ENCODE measurements at regions not wholly inside any gene's neighbourhood (a gene's known extent, or its start where the extent isn't known, plus 50 kb on each side); places are given as distances from the start of the nearest gene placed in this dataset.

DNA sequence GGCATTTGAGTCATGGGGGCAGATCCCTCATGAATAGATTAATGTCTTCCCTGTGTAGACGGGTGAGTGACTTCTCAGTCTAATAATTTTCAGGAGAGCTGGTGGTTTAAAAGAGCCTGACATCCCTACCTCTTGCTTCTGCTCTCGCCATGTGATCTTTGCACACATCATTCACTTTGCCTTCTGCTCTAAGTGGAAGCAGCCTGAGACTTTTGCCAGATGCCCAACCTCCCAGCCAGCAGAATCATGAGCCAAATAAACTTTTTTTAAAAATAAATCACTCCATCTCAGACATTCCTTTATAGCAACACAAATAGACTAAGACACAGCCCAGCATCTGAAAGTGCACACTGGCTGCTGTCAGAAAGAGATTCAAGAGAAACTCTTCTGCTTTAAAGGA lies 155.2 kb downstream of the ZNF365 start:
- Histone ChIP-seq H3K36me3 (no peaks in the 10 kb centered on the region), H3K4me3 (no peak overlapping the region), H3K9me3 (peaks cover 0 to 10% (median 0%) of the 10 kb centered on the region in 12 donors), H3K27ac (no peak overlapping the region), H3K4me1 (peaks cover 0 to 24% (median 0%) of the 10 kb centered on the region in 12 donors), H3K27me3 (no peaks in the 10 kb centered on the region)
- 52 to 76% (median 64%) methylated on average over 2 of the region's 2 CpGs for WGBS, 4 donors
- intact Hi-C loops (cut with DNase I) = no loop called here
- ATAC-seq = no peak
- no peak for DNase-seq
- TF ChIP-seq, protein P1, sequence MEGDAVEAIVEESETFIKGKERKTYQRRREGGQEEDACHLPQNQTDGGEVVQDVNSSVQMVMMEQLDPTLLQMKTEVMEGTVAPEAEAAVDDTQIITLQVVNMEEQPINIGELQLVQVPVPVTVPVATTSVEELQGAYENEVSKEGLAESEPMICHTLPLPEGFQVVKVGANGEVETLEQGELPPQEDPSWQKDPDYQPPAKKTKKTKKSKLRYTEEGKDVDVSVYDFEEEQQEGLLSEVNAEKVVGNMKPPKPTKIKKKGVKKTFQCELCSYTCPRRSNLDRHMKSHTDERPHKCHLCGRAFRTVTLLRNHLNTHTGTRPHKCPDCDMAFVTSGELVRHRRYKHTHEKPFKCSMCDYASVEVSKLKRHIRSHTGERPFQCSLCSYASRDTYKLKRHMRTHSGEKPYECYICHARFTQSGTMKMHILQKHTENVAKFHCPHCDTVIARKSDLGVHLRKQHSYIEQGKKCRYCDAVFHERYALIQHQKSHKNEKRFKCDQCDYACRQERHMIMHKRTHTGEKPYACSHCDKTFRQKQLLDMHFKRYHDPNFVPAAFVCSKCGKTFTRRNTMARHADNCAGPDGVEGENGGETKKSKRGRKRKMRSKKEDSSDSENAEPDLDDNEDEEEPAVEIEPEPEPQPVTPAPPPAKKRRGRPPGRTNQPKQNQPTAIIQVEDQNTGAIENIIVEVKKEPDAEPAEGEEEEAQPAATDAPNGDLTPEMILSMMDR (IDR thresholded peaks at IDR 0.05) = no peak
- no peak for TF ChIP-seq POLR2A (IDR thresholded peaks at IDR 0.05)

DNA sequence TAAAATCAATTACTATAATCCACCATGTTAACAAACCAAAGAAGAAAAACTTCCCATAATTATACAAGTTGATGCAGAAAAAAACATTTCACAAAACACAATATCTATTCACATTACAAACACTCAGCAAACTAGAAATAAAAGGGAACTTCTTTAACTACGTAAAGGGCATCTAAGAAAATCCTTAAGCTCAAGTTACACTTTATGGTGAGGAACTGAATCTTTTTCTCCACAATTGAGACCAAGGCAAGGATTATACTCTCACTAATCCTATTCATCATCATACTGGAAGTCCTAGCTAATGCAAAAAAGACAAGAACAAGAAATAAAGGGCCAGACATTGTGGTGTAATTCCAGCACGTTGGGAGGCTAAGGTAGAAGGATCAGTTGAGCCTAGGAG lies 159.9 kb downstream of the ZNF365 start:
- H3K36me3 ChIP-seq = no peaks in the 10 kb centered on the region
- TF ChIP-seq, protein P1 (IDR thresholded peaks at IDR 0.05) = no peak
- no peak for TF ChIP-seq POLR2A (IDR thresholded peaks at IDR 0.05)
- 67 to 74% (median 71%) methylated on average over 2 of the region's 2 CpGs for WGBS, 4 donors
- peaks cover 0 to 10% (median 0%) of the 10 kb centered on the region in 12 donors for H3K9me3 ChIP-seq
- H3K27ac ChIP-seq = no peak overlapping the region
- no peaks in the 10 kb centered on the region for H3K27me3 ChIP-seq
- intact Hi-C loops (cut with DNase I) = no loop called here
- peaks cover 0 to 4% (median 0%) of the 10 kb centered on the region in 12 donors for H3K4me1 ChIP-seq
- no peak for DNase-seq
- H3K4me3 ChIP-seq = no peak overlapping the region
- no peak for ATAC-seq

DNA sequence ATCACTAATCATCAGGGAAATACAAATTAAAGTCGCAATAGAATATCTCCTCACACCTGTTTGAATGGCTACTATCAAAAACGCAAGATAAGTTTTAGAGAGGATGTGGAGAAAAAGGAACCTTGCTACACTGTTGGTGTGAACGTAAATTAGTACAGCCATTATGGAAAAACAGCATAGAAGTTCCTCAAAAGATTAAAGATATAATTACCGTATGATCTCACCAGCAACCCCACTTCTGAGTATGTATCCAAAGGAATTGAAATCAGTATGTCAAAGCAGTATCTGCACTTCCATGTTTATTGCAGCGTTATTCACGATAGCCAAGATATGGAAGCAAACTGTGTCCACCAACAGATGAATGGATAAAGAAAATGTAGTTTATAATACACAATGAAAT lies 164.4 kb downstream of the ZNF365 start:
- Histone ChIP-seq H3K9me3 (no peaks in the 10 kb centered on the region), H3K36me3 (no peaks in the 10 kb centered on the region), H3K4me3 (no peak overlapping the region), H3K27ac (no peak overlapping the region), H3K4me1 (peaks cover 0 to 25% (median 0%) of the 10 kb centered on the region in 12 donors), H3K27me3 (no peaks in the 10 kb centered on the region)
- WGBS, 4 donors = 71 to 86% (median 84%) methylated on average over 6 of the region's 6 CpGs
- intact Hi-C loops (cut with DNase I) = no loop called here
- TF ChIP-seq, protein P1 (IDR thresholded peaks at IDR 0.05) = no peak
- no peak for TF ChIP-seq POLR2A (IDR thresholded peaks at IDR 0.05)
- ATAC-seq (no peak), DNase-seq (no peak)

DNA sequence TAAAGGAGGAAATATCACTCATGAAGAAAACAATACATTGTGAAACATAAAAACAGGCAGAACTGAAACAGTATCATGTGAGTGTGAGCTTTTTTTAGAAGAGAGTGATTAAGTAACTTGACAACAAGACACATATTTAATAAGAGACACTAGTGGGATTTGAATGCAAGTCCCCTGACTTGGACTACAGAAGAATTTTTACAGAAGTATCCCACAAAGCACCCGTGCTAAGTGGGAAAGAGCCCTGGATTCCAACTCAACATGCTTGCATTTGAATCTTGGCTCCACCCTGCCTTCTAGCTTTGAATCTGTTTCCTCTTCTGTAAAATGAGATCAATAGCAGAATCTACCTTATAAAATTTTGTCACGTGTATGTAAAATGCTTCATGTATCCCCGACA lies 166.2 kb downstream of the ZNF365 start:
- ATAC-seq (peak in 1 of 4 donors; percentile 54), DNase-seq (no peak)
- TF ChIP-seq, protein P1 (IDR thresholded peaks at IDR 0.05) = no peak
- no peak for TF ChIP-seq POLR2A (IDR thresholded peaks at IDR 0.05)
- intact Hi-C loops (cut with DNase I) = no loop called here
- 62 to 80% (median 66%) methylated on average over 3 of the region's 3 CpGs for WGBS, 4 donors
- no peaks in the 10 kb centered on the region for H3K36me3 ChIP-seq
- no peak overlapping the region for H3K4me3 ChIP-seq
- H3K27me3 ChIP-seq = no peaks in the 10 kb centered on the region
- H3K4me1 ChIP-seq = peaks cover 0 to 40% (median 0%) of the 10 kb centered on the region in 12 donors
- peak overlapping the region in 2 of 12 donors; percentile 32 to 84 for H3K27ac ChIP-seq
- H3K9me3 ChIP-seq = no peaks in the 10 kb centered on the region

All from heart left ventricle (tissue), 16 donors.